Coronary artery (tissue), 2 donors: ENCODE measurements at regions not wholly inside any gene's neighbourhood (a gene's known extent, or its start where the extent isn't known, plus 50 kb on each side); places are given as distances from the start of the nearest gene placed in this dataset.
"Not testable (repeated sequence)": the region's sequence is repeated elsewhere in the genome, so short reads cannot be mapped to it uniquely, and the experiment has no call there.

ENCODE experiments used
- DNase-seq: peaks from one replicate; pipeline ENCODE4 v3.0.0-alpha.2; 2017; ENCODE audit warnings: low spot score
- H3K27ac ChIP-seq, 2 donors: fragments of 200-600 bp; sonication (generic); one replicate each; pipeline ENCODE4 v1.5.1; 2016 to 2019
- H3K4me3 ChIP-seq: fragments of 200-600 bp; sonication (generic); 2 replicates; pipeline ENCODE4 v1.5.1; 2016; ENCODE audit warnings: mild to moderate bottlenecking, moderate library complexity
- CTCF ChIP-seq: fragments of 200-600 bp; sonication (generic); IDR thresholded peaks from one replicate; pipeline ENCODE4 v1.5.1; 2019; ENCODE audit warnings: antibody characterized with exemption

DNA sequence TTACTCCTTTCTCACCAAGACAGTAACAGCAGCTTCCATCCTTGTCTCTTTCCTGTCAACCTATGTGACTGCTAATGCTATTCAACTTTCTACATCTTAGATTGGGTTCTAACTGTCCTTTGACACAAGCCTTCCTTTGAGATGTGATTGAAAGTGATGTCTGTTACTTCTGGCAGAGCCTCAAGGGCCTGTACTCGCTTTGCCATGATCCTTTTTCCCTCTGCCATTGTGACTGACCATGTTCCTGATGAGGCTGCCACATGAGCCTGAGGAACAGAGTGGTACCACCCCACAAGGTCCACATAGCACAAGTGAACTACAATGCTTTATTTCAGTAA is 138.8 kb upstream of the RAB4A start:
- Histone ChIP-seq H3K27ac (no peak overlapping the region), H3K4me3 (no peak overlapping the region)
- no peak for DNase-seq
- TF ChIP-seq CTCF: no peak

GRCh38 chr1:229132706-229133105 is 138.2 kb upstream of the RAB4A start:
- Histone ChIP-seq H3K4me3 (no peak overlapping the region), H3K27ac (no peak overlapping the region)
- DNase-seq: no peak
- TF ChIP-seq CTCF: no peak

GRCh38 chr1:229133151-229133550 is 137.8 kb upstream of the RAB4A start:
- Histone ChIP-seq H3K27ac (no peak overlapping the region), H3K4me3 (no peak overlapping the region)
- TF ChIP-seq CTCF: no peak
- DNase-seq: no peak

DNA sequence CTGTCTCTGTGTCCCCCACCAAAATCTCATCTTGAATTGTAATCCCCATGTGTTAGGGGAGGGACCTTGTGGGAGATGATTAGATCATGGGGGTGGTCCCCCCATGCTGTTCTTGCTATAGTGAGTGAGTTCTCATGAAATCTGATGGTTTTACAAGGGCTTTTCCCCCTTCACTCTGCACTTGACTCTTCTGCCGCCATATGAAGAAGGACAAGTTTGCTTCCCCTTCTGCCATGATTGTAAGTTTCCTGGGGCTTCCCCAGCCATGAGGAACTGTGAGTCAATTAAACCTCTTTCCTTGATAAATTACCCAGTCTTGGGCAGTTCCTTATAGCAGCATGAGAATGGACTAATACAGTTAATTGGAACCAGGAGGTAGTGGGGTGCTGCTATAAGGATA is 137.1 kb upstream of the RAB4A start:
- Histone ChIP-seq H3K27ac (no peak overlapping the region), H3K4me3 (no peak overlapping the region)
- DNase-seq: no peak
- no peak for TF ChIP-seq CTCF

GRCh38 chr1:229134381-229135217 is 136.3 kb upstream of the RAB4A start:
- not testable (repeated sequence) for H3K27ac ChIP-seq, H3K4me3 ChIP-seq, DNase-seq

DNA sequence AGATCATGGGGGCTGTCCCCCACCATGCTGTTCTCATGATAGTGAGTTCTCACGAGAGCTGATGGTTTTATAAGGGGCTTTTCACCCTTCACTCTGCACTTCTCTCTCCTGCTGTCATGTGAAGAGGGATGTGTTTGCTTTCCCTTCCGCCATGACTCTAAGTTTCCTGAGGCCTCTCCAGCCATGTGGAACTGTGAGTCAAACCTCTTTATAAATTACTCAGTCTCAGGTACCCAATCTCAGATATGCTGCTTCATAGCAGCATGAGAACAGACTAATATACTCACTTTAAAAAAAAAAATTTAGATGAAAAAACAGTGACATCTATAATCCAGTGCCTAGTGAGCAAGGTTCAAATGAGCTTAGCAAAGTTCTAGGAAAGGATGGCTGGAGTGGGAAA is 135.1 kb upstream of the RAB4A start:
- TF ChIP-seq CTCF: no peak
- no peak overlapping the region for H3K4me3 ChIP-seq

DNA sequence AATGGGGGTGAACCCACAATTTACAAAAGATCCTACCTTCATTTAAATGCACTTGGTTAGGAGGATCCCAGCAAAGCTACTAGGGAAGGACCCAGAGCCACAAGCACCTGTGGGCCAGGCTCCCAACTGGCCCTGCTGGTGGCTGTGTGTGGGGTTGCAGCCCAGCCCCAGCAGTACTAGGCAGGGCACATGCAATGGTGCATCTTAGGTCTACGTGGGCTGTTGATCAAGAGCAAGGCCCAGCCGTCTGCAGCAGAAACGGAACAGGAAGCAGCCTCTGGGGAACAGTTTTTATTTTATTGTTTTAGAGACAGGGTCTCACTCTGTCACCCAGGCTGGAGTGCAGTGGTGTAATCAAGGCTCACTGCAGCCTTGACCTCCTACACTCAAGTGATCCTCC is 134.1 kb upstream of the RAB4A start:
- no peak overlapping the region for H3K27ac ChIP-seq
- H3K4me3 ChIP-seq: no peak overlapping the region
- TF ChIP-seq CTCF: no peak
- no peak for DNase-seq

More for the DNA sequence above, 135.1 kb upstream of the RAB4A start:
- no peak for DNase-seq
- no peak overlapping the region for H3K27ac ChIP-seq
